Activated CD4-positive, alpha-beta memory T cell treated with anti-CD3 and anti-CD28 coated beads for 36 hours (primary cell): ENCODE measurements at regions not wholly inside any gene's neighbourhood (a gene's known extent, or its start where the extent isn't known, plus 50 kb on each side); places are given as distances from the start of the nearest gene placed in this dataset.

Experiments used
- CTCF ChIA-PET: fragments of 350-600 bp; sonication (Branson Sonifier 250); formaldehyde crosslinking; loops from one replicate; lab custom pipeline; 2021; ENCODE audit warnings: antibody characterized with exemption, inconsistent platforms; lab: Charles Lee
- POLR2A ChIA-PET: fragments of 350-600 bp; sonication (Branson Sonifier 250); formaldehyde crosslinking; loops from one replicate; lab custom pipeline; 2021; ENCODE audit warnings: antibody characterized with exemption; lab: Charles Lee
- DNase-seq: peaks from one replicate; pipeline ENCODE4 v3.0.0-alpha.2; 2020
- H3K27ac Mint-ChIP-seq: one replicate; pipeline ENCODE4 v1.8.0; 2021; ENCODE audit warnings: mixed read lengths
- H3K27me3 Mint-ChIP-seq: one replicate; pipeline ENCODE4 v1.8.0; 2021; ENCODE audit warnings: mixed read lengths
- H3K36me3 Mint-ChIP-seq: one replicate; pipeline ENCODE4 v1.8.0; 2021; ENCODE audit warnings: mixed read lengths
- H3K4me1 Mint-ChIP-seq: one replicate; pipeline ENCODE4 v1.8.0; 2021; ENCODE audit warnings: low read depth, mixed read lengths
- H3K4me3 Mint-ChIP-seq: one replicate; pipeline ENCODE4 v1.8.0; 2021; ENCODE audit warnings: mild to moderate bottlenecking, mixed read lengths
- H3K9me3 Mint-ChIP-seq: one replicate; pipeline ENCODE4 v1.8.0; 2021; ENCODE audit warnings: mixed read lengths
- intact Hi-C: fragments of 100-400 bp; cut with micrococcal nuclease; formaldehyde crosslinking; loops from one replicate; pipeline ENCODE4 v1.15.1; 2023

DNA sequence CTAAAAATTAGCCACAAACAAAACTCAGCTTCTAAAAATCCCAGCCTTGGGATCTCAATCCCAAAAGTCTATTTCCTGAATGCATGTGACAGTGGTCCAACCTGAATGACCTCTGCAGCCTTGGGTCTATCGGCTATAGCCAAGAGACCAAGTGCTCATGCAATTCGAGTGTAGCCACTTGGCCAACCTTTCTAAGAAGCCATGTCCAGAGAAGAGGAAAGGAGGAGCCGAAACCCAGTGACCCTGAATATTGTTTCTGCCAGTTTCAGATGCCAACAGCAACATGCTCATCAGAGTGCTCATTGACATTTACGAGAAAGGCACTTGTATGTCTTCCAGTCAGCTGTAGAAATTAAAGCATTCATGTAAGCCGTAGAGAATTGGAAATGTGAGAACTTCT, 1231.9 kb downstream of the NLGN4Y start:
- intact Hi-C loops: no loop called here
- H3K4me3 Mint-ChIP-seq: no peak overlapping the region
- H3K9me3 Mint-ChIP-seq: no peaks in the 10 kb centered on the region
- CTCF ChIA-PET: no interaction called here
- no peak for DNase-seq
- H3K4me1 Mint-ChIP-seq: no peaks in the 10 kb centered on the region
- H3K36me3 Mint-ChIP-seq: no peaks in the 10 kb centered on the region
- POLR2A ChIA-PET: no interaction called here
- H3K27me3 Mint-ChIP-seq: no peaks in the 10 kb centered on the region
- H3K27ac Mint-ChIP-seq: no peak overlapping the region

DNA sequence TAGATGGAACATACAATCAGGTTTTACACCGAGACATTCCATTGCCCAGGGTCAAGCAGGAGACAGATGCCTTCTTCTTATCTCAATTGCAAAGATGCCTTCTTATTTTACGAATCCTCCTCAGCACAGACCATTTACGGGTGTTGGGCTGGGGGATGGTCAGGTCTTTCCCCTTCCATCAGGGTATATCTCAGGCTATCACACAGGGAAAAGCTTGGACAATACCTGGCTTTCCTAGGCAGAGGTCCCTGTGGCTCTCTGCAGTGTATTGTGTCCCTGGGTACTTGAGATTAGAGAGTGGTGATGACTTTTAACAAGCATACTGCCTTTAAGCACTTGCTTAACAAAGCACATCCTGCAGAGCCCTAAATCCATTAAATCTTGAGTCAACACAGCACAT, 1249.2 kb downstream of the NLGN4Y start:
- DNase-seq: no peak
- no peak overlapping the region for H3K27ac Mint-ChIP-seq

DNA sequence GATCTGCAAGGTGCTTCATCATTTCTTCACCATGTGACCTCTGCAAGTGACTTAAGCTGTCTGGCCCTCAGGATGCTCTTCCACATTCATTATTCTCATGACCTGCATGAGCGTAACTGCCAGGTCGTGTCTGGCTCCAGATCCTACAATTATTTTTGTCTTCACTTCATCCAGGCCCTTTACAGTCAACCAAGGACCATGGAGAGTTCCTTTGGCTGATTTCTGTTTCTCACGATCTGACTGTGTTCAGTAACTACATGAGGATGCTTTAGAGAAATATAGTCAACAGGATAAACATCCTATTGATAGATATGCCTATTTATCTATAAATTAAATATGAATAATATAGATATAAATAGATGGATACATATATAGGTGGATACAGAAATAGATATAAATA, 1251.6 kb downstream of the NLGN4Y start:
- DNase-seq: no peak
- Mint-ChIP-seq H3K27me3 (no peaks in the 10 kb centered on the region), H3K9me3 (no peaks in the 10 kb centered on the region), H3K4me1 (no peaks in the 10 kb centered on the region), H3K36me3 (no peaks in the 10 kb centered on the region), H3K27ac (no peak overlapping the region), H3K4me3 (no peak overlapping the region)
- ChIA-PET POLR2A (no interaction called here), CTCF (no interaction called here)
- intact Hi-C loops: no loop called here

More for the DNA sequence above, 1249.2 kb downstream of the NLGN4Y start:
- CTCF ChIA-PET: no interaction called here
- no peaks in the 10 kb centered on the region for H3K27me3 Mint-ChIP-seq
- no peaks in the 10 kb centered on the region for H3K36me3 Mint-ChIP-seq
- H3K9me3 Mint-ChIP-seq: no peaks in the 10 kb centered on the region
- H3K4me3 Mint-ChIP-seq: no peak overlapping the region
- POLR2A ChIA-PET: no interaction called here
- intact Hi-C loops: no loop called here
- H3K4me1 Mint-ChIP-seq: no peaks in the 10 kb centered on the region

DNA sequence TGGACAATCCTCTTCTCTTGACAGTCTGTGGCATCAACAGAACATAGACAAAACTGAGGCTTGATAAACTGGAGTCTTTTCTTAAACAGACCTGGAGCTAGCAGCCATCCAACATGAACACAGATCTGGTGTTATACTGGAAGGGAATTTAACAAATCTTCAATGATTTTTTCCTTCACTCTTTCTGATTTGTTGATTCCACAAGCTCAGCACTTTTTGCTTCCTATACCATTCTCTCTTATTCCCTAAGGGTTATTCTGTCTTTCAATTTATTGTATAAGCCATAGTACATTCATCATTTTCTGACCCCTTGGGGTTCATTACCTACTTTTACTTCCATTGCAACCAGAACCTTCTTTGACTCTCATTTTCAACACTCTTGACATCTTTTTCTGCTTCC, 1255.6 kb downstream of the NLGN4Y start:
- H3K36me3 Mint-ChIP-seq: no peaks in the 10 kb centered on the region
- intact Hi-C loops: no loop called here
- no peaks in the 10 kb centered on the region for H3K27me3 Mint-ChIP-seq
- ChIA-PET POLR2A (no interaction called here), CTCF (no interaction called here)
- no peak overlapping the region for H3K27ac Mint-ChIP-seq
- no peaks in the 10 kb centered on the region for H3K4me1 Mint-ChIP-seq
- H3K4me3 Mint-ChIP-seq: no peak overlapping the region
- no peak for DNase-seq
- H3K9me3 Mint-ChIP-seq: no peaks in the 10 kb centered on the region

DNA sequence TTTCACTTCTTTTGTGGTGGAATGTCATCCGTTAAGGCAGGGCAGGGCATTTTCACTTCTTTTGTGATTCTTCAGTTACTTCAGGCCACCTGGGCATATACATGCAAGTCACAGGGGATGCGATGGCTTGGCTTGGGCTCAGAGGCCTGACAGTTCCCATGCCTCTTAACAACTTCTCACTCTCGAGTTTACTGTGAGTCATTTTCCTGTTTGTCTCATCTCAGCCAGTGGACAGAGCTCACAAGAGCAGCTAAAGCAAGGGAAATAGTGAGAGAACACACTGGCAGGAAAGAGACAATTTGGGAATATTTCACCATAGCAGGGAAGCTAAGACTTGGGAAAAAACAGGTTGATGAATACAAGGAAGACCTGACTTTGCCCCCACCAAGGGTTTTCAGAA, 1275.7 kb downstream of the NLGN4Y start:
- Mint-ChIP-seq H3K27me3 (no peaks in the 10 kb centered on the region), H3K4me3 (no peak overlapping the region), H3K36me3 (no peaks in the 10 kb centered on the region), H3K27ac (no peak overlapping the region), H3K4me1 (no peaks in the 10 kb centered on the region), H3K9me3 (no peaks in the 10 kb centered on the region)
- ChIA-PET CTCF (no interaction called here), POLR2A (no interaction called here)
- DNase-seq: no peak
- intact Hi-C loops: no loop called here

DNA sequence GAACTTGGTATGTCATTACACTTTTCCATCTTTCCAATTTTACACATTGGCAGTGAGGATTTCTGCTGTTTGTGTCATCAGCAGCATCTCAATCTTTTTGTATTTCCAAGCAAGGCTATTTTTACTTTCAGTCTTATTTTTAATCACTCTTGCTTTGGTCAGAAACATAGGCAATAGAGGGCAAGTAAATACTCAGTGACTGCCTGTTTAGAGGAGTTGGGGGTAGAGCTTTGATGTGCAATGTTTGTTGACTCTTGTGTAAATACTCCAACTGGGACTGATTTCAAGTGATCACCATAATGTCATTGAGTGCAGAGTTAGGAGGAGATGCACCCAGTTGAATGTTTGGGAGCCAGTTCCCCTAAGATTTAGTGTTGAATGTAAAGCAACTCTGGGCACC, 1281.7 kb downstream of the NLGN4Y start:
- peaks cover 3% of the 10 kb centered on the region for H3K9me3 Mint-ChIP-seq
- no peaks in the 10 kb centered on the region for H3K4me1 Mint-ChIP-seq
- intact Hi-C loops: no loop called here
- ChIA-PET POLR2A (no interaction called here), CTCF (no interaction called here)
- H3K27me3 Mint-ChIP-seq: no peaks in the 10 kb centered on the region
- no peak overlapping the region for H3K27ac Mint-ChIP-seq
- H3K4me3 Mint-ChIP-seq: no peak overlapping the region
- no peak for DNase-seq
- no peaks in the 10 kb centered on the region for H3K36me3 Mint-ChIP-seq

DNA sequence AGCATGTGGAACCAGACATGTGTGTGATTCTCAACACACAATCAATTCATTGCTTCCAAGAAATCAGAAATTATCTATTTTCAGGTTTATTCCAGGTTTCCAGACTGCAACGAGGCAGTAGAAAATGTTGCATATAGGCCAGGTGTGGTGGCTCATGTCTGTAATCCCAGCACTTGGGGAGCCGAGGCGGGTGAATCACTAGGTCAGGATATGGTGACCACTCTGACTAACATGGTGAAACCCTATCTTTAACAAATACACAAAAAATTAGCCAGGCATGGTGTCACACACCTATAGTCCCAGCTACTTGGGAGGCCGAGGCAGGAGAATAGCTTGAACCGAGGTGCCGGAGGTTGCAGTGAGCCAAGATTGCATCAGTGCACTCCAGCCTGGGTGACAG, 1289.9 kb downstream of the NLGN4Y start:
- intact Hi-C loops: no loop called here
- Mint-ChIP-seq H3K27ac (no peak overlapping the region), H3K27me3 (no peaks in the 10 kb centered on the region), H3K4me3 (no peak overlapping the region), H3K9me3 (no peaks in the 10 kb centered on the region), H3K4me1 (no peaks in the 10 kb centered on the region), H3K36me3 (no peaks in the 10 kb centered on the region)
- ChIA-PET POLR2A (no interaction called here), CTCF (no interaction called here)
- no peak for DNase-seq
